SH-SY5Y (cell line): ENCODE measurements at regions not wholly inside any gene's neighbourhood (a gene's known extent, or its start where the extent isn't known, plus 50 kb on each side); places are given as distances from the start of the nearest gene placed in this dataset.

ENCODE experiments used
- GATA2 ChIP-seq: IDR thresholded peaks from 2 replicates; pipeline ENCODE4 v1.6.1; 2011; ENCODE audit warnings: mild to moderate bottlenecking, low read depth, low read length
- GATA3 ChIP-seq: IDR thresholded peaks from 2 replicates; pipeline ENCODE4 v1.6.1; 2011; ENCODE audit warnings: low read depth, mild to moderate bottlenecking, low read length, moderate library complexity

- no peak for TF ChIP-seq GATA2
- no peak for TF ChIP-seq GATA3
Measured at GRCh38 chr11:36753960-36754359, 155.9 kb upstream of the RAG2 start.
